NCI-H510A treated with DMSO at 0.1 percent for 48 hours (cell line): ENCODE measurements at regions not wholly inside any gene's neighbourhood (a gene's known extent, or its start where the extent isn't known, plus 50 kb on each side); places are given as distances from the start of the nearest gene placed in this dataset.

Experiments used
- DNase-seq: peaks from one replicate; lab custom pipeline; 2025; lab: John Stamatoyannopoulos, UW

- DNase-seq: no peak
Measured at GRCh38 chr2:144580521-144581161, 60.7 kb upstream of the ZEB2 start.

- DNase-seq: no peak
Measured at GRCh38 chr2:144579556-144579955, 59.6 kb upstream of the ZEB2 start.

DNA sequence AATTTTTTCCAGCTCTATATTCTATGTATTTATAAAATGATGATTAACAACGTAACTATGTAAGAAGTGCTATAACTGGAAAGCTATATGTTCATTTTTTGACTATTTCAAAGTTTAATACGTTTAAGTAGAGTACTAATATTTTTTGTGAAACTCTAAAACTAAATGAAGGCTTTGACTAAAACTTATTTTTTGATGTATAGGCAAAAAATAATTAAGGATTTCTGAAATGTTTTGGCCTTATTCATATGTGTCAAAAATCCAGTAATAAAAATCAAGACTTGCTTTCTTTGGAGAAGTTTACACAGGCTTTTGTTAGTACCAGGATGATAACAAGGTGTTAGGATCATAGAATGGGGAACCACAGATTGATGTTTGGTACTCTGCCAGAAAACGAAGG is 58.2 kb upstream of the ZEB2 start:
- no peak for DNase-seq

GRCh38 chr2:144572977-144573376 is 53.1 kb upstream of the ZEB2 start:
- no peak for DNase-seq

- no peak for DNase-seq
Measured at GRCh38 chr2:144571770-144572169, 51.9 kb upstream of the ZEB2 start.

GRCh38 chr2:144570566-144570965 is 50.6 kb upstream of the ZEB2 start:
- no peak for DNase-seq
